ENCODE measurements at regions not wholly inside any gene's neighbourhood (a gene's known extent, or its start where the extent isn't known, plus 50 kb on each side); places are given as distances from the start of the nearest gene placed in this dataset.

GRCh38 chr2:237012577-237013267 is 73.0 kb upstream of the COPS8 start:
- TF ChIP-seq POLR2A (IDR thresholded peaks at IDR 0.05; ENCODE audit: low read depth, low read length): no peak
- no peak for TF ChIP-seq POLR2AphosphoS5 (IDR thresholded peaks at IDR 0.05; ENCODE audit: low read depth, low read length)
- TF ChIP-seq TAF1 (IDR thresholded peaks at IDR 0.05; ENCODE audit: low read depth, low read length): no peak
